H1 (cell line): ENCODE measurements at regions not wholly inside any gene's neighbourhood (a gene's known extent, or its start where the extent isn't known, plus 50 kb on each side); places are given as distances from the start of the nearest gene placed in this dataset.

Source experiments
- BACH1 ChIP-seq: IDR thresholded peaks from 2 replicates; pipeline ENCODE4 v1.6.1; 2012; ENCODE audit warnings: low read length, improper control_type of control experiment
- CBX8 ChIP-seq: fragments of 300-800, 300-1000 bp; sonication (generic); IDR thresholded peaks from 2 replicates; pipeline ENCODE4 v1.7.1; 2016; ENCODE audit warnings: low read depth, low read length, borderline replicate concordance
- CTBP2 ChIP-seq: IDR thresholded peaks from 2 replicates; pipeline ENCODE4 v1.7.0; 2011; ENCODE audit warnings: borderline replicate concordance, mild to moderate bottlenecking, moderate library complexity, mixed read lengths, low read length; ENCODE audit not compliant: insufficient read depth, insufficient read length
- RFX5 ChIP-seq: IDR thresholded peaks from 2 replicates; pipeline ENCODE4 v1.6.1; 2011; ENCODE audit warnings: low read depth, low read length, improper control_type of control experiment, borderline replicate concordance
- SIRT6 ChIP-seq: IDR thresholded peaks from one replicate; pipeline ENCODE4 v1.7.1; 2012; ENCODE audit warnings: low read length, inconsistent platforms
- SIX5 ChIP-seq: IDR thresholded peaks from 2 replicates; pipeline ENCODE4 v1.6.1; 2011; ENCODE audit warnings: mild to moderate bottlenecking, low read depth, low read length
- SP4 ChIP-seq: IDR thresholded peaks from 2 replicates; pipeline ENCODE4 v1.6.1; 2012; ENCODE audit warnings: low read length, inconsistent platforms
- SUZ12 ChIP-seq: fragments of 200-600 bp; sonication (generic); IDR thresholded peaks from 2 replicates; pipeline ENCODE4 v1.6.1; 2012; ENCODE audit warnings: mild to moderate bottlenecking, inconsistent platforms, low read length, moderate library complexity, mixed read lengths
- TCF12 ChIP-seq: IDR thresholded peaks from 2 replicates; pipeline ENCODE4 v1.6.1; 2011; ENCODE audit warnings: low read depth, mild to moderate bottlenecking, low read length
- YY1 ChIP-seq: IDR thresholded peaks from 2 replicates; pipeline ENCODE4 v1.6.1; 2011; ENCODE audit warnings: low read depth, mild to moderate bottlenecking, low read length
- TF ChIP-seq, protein P1 (sequence below): fragments of 300-600 bp; sonication (generic); IDR thresholded peaks from 2 replicates; pipeline ENCODE4 v1.7.1; 2012; ENCODE audit warnings: low read length, moderate library complexity, mild to moderate bottlenecking, inconsistent platforms; ENCODE audit not compliant: insufficient replicate concordance
- TF ChIP-seq, protein P2 (sequence below): IDR thresholded peaks from 2 replicates; pipeline ENCODE4 v1.6.1; 2012; ENCODE audit warnings: inconsistent platforms

DNA sequence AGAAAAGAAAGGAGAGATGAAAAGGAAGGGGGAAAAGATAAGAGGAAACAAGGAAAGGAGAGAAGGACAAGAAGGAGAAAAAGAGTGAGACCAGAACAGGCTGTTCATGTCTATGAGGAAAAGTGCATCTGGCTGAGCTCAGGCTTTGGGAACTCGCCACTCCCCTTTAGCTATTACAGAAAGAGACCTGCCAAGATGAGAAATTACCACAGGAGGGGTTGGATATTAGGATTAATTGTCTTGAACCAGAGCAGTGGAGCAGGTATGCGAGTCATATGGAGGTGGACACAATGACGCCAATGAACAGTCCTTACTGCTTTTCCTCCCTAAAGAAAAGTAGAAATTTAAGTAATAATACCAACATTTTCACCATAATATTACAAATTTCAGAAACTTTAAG, 577.0 kb upstream of the ARRDC4 start (continued):
- TF ChIP-seq, protein P1, sequence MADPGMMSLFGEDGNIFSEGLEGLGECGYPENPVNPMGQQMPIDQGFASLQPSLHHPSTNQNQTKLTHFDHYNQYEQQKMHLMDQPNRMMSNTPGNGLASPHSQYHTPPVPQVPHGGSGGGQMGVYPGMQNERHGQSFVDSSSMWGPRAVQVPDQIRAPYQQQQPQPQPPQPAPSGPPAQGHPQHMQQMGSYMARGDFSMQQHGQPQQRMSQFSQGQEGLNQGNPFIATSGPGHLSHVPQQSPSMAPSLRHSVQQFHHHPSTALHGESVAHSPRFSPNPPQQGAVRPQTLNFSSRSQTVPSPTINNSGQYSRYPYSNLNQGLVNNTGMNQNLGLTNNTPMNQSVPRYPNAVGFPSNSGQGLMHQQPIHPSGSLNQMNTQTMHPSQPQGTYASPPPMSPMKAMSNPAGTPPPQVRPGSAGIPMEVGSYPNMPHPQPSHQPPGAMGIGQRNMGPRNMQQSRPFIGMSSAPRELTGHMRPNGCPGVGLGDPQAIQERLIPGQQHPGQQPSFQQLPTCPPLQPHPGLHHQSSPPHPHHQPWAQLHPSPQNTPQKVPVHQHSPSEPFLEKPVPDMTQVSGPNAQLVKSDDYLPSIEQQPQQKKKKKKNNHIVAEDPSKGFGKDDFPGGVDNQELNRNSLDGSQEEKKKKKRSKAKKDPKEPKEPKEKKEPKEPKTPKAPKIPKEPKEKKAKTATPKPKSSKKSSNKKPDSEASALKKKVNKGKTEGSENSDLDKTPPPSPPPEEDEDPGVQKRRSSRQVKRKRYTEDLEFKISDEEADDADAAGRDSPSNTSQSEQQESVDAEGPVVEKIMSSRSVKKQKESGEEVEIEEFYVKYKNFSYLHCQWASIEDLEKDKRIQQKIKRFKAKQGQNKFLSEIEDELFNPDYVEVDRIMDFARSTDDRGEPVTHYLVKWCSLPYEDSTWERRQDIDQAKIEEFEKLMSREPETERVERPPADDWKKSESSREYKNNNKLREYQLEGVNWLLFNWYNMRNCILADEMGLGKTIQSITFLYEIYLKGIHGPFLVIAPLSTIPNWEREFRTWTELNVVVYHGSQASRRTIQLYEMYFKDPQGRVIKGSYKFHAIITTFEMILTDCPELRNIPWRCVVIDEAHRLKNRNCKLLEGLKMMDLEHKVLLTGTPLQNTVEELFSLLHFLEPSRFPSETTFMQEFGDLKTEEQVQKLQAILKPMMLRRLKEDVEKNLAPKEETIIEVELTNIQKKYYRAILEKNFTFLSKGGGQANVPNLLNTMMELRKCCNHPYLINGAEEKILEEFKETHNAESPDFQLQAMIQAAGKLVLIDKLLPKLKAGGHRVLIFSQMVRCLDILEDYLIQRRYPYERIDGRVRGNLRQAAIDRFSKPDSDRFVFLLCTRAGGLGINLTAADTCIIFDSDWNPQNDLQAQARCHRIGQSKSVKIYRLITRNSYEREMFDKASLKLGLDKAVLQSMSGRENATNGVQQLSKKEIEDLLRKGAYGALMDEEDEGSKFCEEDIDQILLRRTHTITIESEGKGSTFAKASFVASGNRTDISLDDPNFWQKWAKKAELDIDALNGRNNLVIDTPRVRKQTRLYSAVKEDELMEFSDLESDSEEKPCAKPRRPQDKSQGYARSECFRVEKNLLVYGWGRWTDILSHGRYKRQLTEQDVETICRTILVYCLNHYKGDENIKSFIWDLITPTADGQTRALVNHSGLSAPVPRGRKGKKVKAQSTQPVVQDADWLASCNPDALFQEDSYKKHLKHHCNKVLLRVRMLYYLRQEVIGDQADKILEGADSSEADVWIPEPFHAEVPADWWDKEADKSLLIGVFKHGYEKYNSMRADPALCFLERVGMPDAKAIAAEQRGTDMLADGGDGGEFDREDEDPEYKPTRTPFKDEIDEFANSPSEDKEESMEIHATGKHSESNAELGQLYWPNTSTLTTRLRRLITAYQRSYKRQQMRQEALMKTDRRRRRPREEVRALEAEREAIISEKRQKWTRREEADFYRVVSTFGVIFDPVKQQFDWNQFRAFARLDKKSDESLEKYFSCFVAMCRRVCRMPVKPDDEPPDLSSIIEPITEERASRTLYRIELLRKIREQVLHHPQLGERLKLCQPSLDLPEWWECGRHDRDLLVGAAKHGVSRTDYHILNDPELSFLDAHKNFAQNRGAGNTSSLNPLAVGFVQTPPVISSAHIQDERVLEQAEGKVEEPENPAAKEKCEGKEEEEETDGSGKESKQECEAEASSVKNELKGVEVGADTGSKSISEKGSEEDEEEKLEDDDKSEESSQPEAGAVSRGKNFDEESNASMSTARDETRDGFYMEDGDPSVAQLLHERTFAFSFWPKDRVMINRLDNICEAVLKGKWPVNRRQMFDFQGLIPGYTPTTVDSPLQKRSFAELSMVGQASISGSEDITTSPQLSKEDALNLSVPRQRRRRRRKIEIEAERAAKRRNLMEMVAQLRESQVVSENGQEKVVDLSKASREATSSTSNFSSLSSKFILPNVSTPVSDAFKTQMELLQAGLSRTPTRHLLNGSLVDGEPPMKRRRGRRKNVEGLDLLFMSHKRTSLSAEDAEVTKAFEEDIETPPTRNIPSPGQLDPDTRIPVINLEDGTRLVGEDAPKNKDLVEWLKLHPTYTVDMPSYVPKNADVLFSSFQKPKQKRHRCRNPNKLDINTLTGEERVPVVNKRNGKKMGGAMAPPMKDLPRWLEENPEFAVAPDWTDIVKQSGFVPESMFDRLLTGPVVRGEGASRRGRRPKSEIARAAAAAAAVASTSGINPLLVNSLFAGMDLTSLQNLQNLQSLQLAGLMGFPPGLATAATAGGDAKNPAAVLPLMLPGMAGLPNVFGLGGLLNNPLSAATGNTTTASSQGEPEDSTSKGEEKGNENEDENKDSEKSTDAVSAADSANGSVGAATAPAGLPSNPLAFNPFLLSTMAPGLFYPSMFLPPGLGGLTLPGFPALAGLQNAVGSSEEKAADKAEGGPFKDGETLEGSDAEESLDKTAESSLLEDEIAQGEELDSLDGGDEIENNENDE: no peak
- TF ChIP-seq CTBP2: no peak
- no peak for TF ChIP-seq CBX8
- TF ChIP-seq SIRT6: no peak
- TF ChIP-seq, protein P2, sequence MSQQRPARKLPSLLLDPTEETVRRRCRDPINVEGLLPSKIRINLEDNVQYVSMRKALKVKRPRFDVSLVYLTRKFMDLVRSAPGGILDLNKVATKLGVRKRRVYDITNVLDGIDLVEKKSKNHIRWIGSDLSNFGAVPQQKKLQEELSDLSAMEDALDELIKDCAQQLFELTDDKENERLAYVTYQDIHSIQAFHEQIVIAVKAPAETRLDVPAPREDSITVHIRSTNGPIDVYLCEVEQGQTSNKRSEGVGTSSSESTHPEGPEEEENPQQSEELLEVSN: no peak
- TF ChIP-seq BACH1: no peak
- no peak for TF ChIP-seq RFX5
- TF ChIP-seq SIX5: no peak
- no peak for TF ChIP-seq SUZ12
- TF ChIP-seq SP4: no peak
- no peak for TF ChIP-seq YY1
- no peak for TF ChIP-seq TCF12
